A549 (cell line): ENCODE measurements at regions not wholly inside any gene's neighbourhood (a gene's known extent, or its start where the extent isn't known, plus 50 kb on each side); places are given as distances from the start of the nearest gene placed in this dataset.

ENCODE experiments used
- ATAC-seq, 2 experiments: fragments of 200-7000 bp in 1 of 2; fragments of >200 bp in 1 of 2; cut with Nextera tagmentation in 1 of 2; cut with Tn5 transposase in 1 of 2; 3 replicates each; pipeline versions ENCODE4 v1.8.0 to v1.9.1; 2018 to 2020; ENCODE audit warnings: mild to moderate bottlenecking in 1 of 2, moderate library complexity in 1 of 2
- CTCF ChIA-PET: fragments of 300-600 bp; sonication (Branson Sonifier 250); formaldehyde crosslinking; extraction: SDS; loops from one replicate; lab custom pipeline; 2021; ENCODE audit warnings: antibody characterized with exemption, inconsistent platforms; lab: Yijun Ruan, JAX
- POLR2A ChIA-PET: fragments of 350-600 bp; formaldehyde crosslinking; extraction: SDS; loops from one replicate; lab custom pipeline; 2021; ENCODE audit warnings: antibody characterized with exemption, inconsistent platforms; lab: Yijun Ruan, JAX
- DNase-seq, 2 experiments: peaks; one replicate each; pipeline versions ENCODE4 v3.0.0 to v3.0.0-alpha.2; 2011 to 2016; ENCODE audit warnings: low read depth in 1 of 2, low spot score in 1 of 2
- FAIRE-seq: peaks from 2 replicates; lab custom pipeline; 2011; peaks lifted over from hg19 to GRCh38; lab: Jason Lieb, UNC
- H3K27ac ChIP-seq, 2 experiments: fragments of >200 bp; sonication (Bioruptor Twin); formaldehyde crosslinking; 3 replicates each; pipeline ENCODE4 v1.5.1; 2016 to 2017
- H3K4me1 ChIP-seq: fragments of >200 bp; sonication (Bioruptor Twin); formaldehyde crosslinking; 3 replicates; pipeline ENCODE4 v1.6.1; 2016
- H3K4me2 ChIP-seq: fragments of >200 bp; sonication (Bioruptor Twin); formaldehyde crosslinking; 3 replicates; pipeline ENCODE4 v1.6.1; 2016
- H3K4me3 ChIP-seq: fragments of >200 bp; sonication (Bioruptor Twin); formaldehyde crosslinking; 3 replicates; pipeline ENCODE4 v1.5.1; 2016
- H3K9me3 ChIP-seq: fragments of >200 bp; sonication (Bioruptor Twin); formaldehyde crosslinking; 3 replicates; pipeline ENCODE4 v1.6.1; 2016
- CBX2 ChIP-seq: fragments of 200-600 bp; sonication (generic); IDR thresholded peaks from 2 replicates; pipeline ENCODE4 v1.6.1; 2016; ENCODE audit warnings: low read depth, mild to moderate bottlenecking, borderline replicate concordance
- CEBPB ChIP-seq, 2 experiments: fragments of >200 bp in 1 of 2; sonication (Bioruptor Twin) in 1 of 2; formaldehyde crosslinking in 1 of 2; IDR thresholded peaks; 2 replicates each; pipeline ENCODE4 v1.6.1; 2012 to 2016
- EHF ChIP-seq: fragments of 250-450 bp; sonication (Bioruptor Pico); IDR thresholded peaks from 2 replicates; pipeline ENCODE4 v1.5.0; 2020; ENCODE audit warnings: mild to moderate bottlenecking
- EP300 ChIP-seq, 2 experiments: fragments of >200 bp; sonication (Bioruptor Twin); formaldehyde crosslinking; IDR thresholded peaks; 2 replicates in 1 of 2; 3 replicates in 1 of 2; pipeline ENCODE4 v1.6.1; 2016 to 2017
- FOSL2 ChIP-seq, 2 experiments: fragments of 450-650 bp in 1 of 2; fragments of >200 bp in 1 of 2; sonication (Bioruptor Twin) in 1 of 2; formaldehyde crosslinking; IDR thresholded peaks; 2 replicates each; pipeline versions ENCODE4 v1.5.0 to v1.6.1; 2016 to 2020; ENCODE audit warnings: mild to moderate bottlenecking in 1 of 2, moderate library complexity in 1 of 2
- HOXA7 ChIP-seq: fragments of 250-450 bp; sonication (Bioruptor Pico); IDR thresholded peaks from 2 replicates; pipeline ENCODE4 v1.5.0; 2020; ENCODE audit warnings: mild to moderate bottlenecking, moderate library complexity
- HOXB5 ChIP-seq: fragments of 250-450 bp; sonication (Bioruptor Pico); IDR thresholded peaks from 2 replicates; pipeline ENCODE4 v1.5.0; 2020; ENCODE audit warnings: mild to moderate bottlenecking, moderate library complexity
- JUN ChIP-seq, 2 experiments: fragments of >200 bp; sonication (Bioruptor Twin); formaldehyde crosslinking; IDR thresholded peaks; 2 replicates in 1 of 2; 3 replicates in 1 of 2; pipeline ENCODE4 v1.6.1; 2016 to 2017
- JUNB ChIP-seq: fragments of >200 bp; sonication (Bioruptor Twin); formaldehyde crosslinking; IDR thresholded peaks from 2 replicates; pipeline ENCODE4 v1.6.1; 2016
- KDM1A ChIP-seq: fragments of 200-600 bp; sonication (generic); IDR thresholded peaks from 2 replicates; pipeline ENCODE4 v1.6.1; 2016; ENCODE audit warnings: low read depth, mild to moderate bottlenecking
- MAZ ChIP-seq: fragments of 150-350 bp; IDR thresholded peaks from 2 replicates; pipeline ENCODE4 v1.6.1; 2014; ENCODE audit warnings: antibody characterized with exemption, low read depth, low read length, borderline replicate concordance
- MYC ChIP-seq: IDR thresholded peaks from 2 replicates; pipeline ENCODE4 v1.6.1; 2012; ENCODE audit warnings: mild to moderate bottlenecking, inconsistent platforms, low read length, improper control_type of control experiment, borderline replicate concordance
- NFE2L2 ChIP-seq: fragments of 150-350 bp; conservative IDR thresholded peaks from 2 replicates; pipeline ENCODE4 v1.6.1; 2014; ENCODE audit warnings: low read length
- NPAS2 ChIP-seq: fragments of 250-450 bp; sonication (Bioruptor Pico); IDR thresholded peaks from 2 replicates; pipeline ENCODE4 v1.8.0; 2022; ENCODE audit warnings: mild to moderate bottlenecking, moderate library complexity, borderline replicate concordance
- NR3C1 ChIP-seq: fragments of >200 bp; sonication (Bioruptor Twin); formaldehyde crosslinking; IDR thresholded peaks from 3 replicates; pipeline ENCODE4 v1.6.1; 2017
- PHF8 ChIP-seq: fragments of 200-600 bp; sonication (generic); IDR thresholded peaks from 2 replicates; pipeline ENCODE4 v1.6.1; 2016; ENCODE audit warnings: low read depth, mild to moderate bottlenecking, antibody characterized with exemption, moderate library complexity, borderline replicate concordance
- POLR2A ChIP-seq: IDR thresholded peaks from 2 replicates; pipeline ENCODE4 v1.6.1; 2012; ENCODE audit warnings: mild to moderate bottlenecking, low read length
- POLR2AphosphoS2 ChIP-seq: conservative IDR thresholded peaks from 2 replicates; pipeline ENCODE4 v1.6.1; 2012; ENCODE audit warnings: low read length, improper control_type of control experiment, inconsistent platforms
- RCOR1 ChIP-seq: fragments of 150-350 bp; IDR thresholded peaks from 2 replicates; pipeline ENCODE4 v1.6.1; 2014; ENCODE audit warnings: antibody characterized with exemption, low read length, low read depth
- RFX5 ChIP-seq: fragments of 450-650 bp; IDR thresholded peaks from 2 replicates; pipeline ENCODE4 v1.7.1; 2014; ENCODE audit warnings: antibody characterized with exemption, mild to moderate bottlenecking, moderate library complexity
- RNF2 ChIP-seq: fragments of 200-600 bp; sonication (generic); IDR thresholded peaks from 2 replicates; pipeline ENCODE4 v1.6.1; 2016; ENCODE audit warnings: low read depth, mild to moderate bottlenecking, antibody characterized with exemption, moderate library complexity, borderline replicate concordance
- SMC3 ChIP-seq: fragments of >200 bp; sonication (Bioruptor Twin); formaldehyde crosslinking; IDR thresholded peaks from 3 replicates; pipeline ENCODE4 v1.6.1; 2018; ENCODE audit warnings: inconsistent platforms
- ZNF302 ChIP-seq: fragments of 250-450 bp; sonication (Bioruptor Pico); IDR thresholded peaks from 2 replicates; pipeline ENCODE4 v1.9.0; 2021; ENCODE audit warnings: inconsistent platforms, mild to moderate bottlenecking, moderate library complexity
- WGBS: methylation state at CpG from one replicate; pipeline ENCODE4 v1.1.6; 2017; ENCODE audit errors: missing lambda C conversion rate; 5-methylcytosine and 5-hydroxymethylcytosine counted together
- TF ChIP-seq, protein P1 (sequence below): fragments of 250-450 bp; sonication (Bioruptor Pico); IDR thresholded peaks from 2 replicates; pipeline ENCODE4 v1.5.0; 2021; ENCODE audit warnings: mild to moderate bottlenecking, moderate library complexity, borderline replicate concordance
- TF ChIP-seq, protein P2 (sequence below): IDR thresholded peaks from 2 replicates; pipeline ENCODE4 v1.6.1; 2012
- TF ChIP-seq, protein P3 (sequence below): fragments of 250-450 bp; sonication (Bioruptor Pico); IDR thresholded peaks from 2 replicates; pipeline ENCODE4 v1.5.0; 2020; ENCODE audit warnings: low read depth, mild to moderate bottlenecking, moderate library complexity
- TF ChIP-seq, protein P4 (sequence below): fragments of >200 bp; sonication (Bioruptor Twin); formaldehyde crosslinking; IDR thresholded peaks from 2 replicates; pipeline ENCODE4 v1.6.1; 2016

DNA sequence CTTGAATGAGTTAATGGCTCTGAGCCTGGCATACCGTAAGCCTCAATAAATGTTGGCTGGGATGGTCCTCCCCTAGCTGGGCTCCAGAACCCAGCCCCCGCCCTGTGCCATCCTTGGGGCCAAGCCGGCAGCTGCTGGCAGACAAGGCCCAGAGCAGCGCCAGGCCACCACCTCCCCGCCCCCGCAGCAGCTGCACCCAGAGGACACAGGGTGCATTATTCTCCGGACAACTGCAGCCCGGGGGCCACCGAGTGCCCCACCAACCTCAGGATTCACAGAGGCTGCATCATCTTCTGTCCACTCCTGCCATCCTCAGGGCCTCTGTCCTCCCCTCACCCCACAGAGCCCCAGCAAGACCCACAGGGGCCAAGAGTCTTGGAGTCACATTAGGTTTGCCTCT, 92.7 kb downstream of the NCOR2 start:
- TF ChIP-seq MYC, result no peak
- no peak for TF ChIP-seq PHF8
- no peak for TF ChIP-seq KDM1A
- TF ChIP-seq, protein P1, sequence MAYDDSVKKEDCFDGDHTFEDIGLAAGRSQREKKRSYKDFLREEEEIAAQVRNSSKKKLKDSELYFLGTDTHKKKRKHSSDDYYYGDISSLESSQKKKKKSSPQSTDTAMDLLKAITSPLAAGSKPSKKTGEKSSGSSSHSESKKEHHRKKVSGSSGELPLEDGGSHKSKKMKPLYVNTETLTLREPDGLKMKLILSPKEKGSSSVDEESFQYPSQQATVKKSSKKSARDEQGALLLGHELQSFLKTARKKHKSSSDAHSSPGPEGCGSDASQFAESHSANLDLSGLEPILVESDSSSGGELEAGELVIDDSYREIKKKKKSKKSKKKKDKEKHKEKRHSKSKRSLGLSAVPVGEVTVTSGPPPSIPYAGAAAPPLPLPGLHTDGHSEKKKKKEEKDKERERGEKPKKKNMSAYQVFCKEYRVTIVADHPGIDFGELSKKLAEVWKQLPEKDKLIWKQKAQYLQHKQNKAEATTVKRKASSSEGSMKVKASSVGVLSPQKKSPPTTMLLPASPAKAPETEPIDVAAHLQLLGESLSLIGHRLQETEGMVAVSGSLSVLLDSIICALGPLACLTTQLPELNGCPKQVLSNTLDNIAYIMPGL (CRISPR knock-in tag), result no peak
- no peak for TF ChIP-seq JUNB
- no peak for TF ChIP-seq HOXB5 (CRISPR knock-in tag)
- no peak for TF ChIP-seq RNF2
- no peak for TF ChIP-seq MAZ
- no peak for TF ChIP-seq HOXA7 (CRISPR knock-in tag)
- no peak for TF ChIP-seq EHF (CRISPR knock-in tag)
- no peak for TF ChIP-seq RFX5
- no peak for TF ChIP-seq NFE2L2
- TF ChIP-seq EP300 (IDR thresholded peaks at IDR 0.05), result no peak
- TF ChIP-seq, protein P2, sequence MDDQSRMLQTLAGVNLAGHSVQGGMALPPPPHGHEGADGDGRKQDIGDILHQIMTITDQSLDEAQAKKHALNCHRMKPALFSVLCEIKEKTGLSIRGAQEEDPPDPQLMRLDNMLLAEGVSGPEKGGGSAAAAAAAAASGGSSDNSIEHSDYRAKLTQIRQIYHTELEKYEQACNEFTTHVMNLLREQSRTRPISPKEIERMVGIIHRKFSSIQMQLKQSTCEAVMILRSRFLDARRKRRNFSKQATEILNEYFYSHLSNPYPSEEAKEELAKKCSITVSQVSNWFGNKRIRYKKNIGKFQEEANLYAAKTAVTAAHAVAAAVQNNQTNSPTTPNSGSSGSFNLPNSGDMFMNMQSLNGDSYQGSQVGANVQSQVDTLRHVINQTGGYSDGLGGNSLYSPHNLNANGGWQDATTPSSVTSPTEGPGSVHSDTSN, result no peak
- TF ChIP-seq RCOR1, result no peak
- TF ChIP-seq NPAS2 (CRISPR knock-in tag), result no peak
- no peak overlapping the region for H3K27ac ChIP-seq
- peaks cover 39% of the 10 kb centered on the region for H3K9me3 ChIP-seq
- FAIRE-seq, result no peak
- H3K4me1 ChIP-seq, result peaks cover 2% of the 10 kb centered on the region
- no peak for DNase-seq
- no peak overlapping the region for H3K4me2 ChIP-seq
- ATAC-seq, result no peak
- ChIA-PET CTCF (interaction anchor here (1.0 kb wide), 2 partner anchors 10 to 297 kb away, joined by 3 to 4 read pairs; no protein-coding TSS in a partner anchor), POLR2A (no interaction called here)
- WGBS, result 93% methylated on average over 7 of the region's 9 CpGs
- H3K4me3 ChIP-seq, result no peak overlapping the region

DNA sequence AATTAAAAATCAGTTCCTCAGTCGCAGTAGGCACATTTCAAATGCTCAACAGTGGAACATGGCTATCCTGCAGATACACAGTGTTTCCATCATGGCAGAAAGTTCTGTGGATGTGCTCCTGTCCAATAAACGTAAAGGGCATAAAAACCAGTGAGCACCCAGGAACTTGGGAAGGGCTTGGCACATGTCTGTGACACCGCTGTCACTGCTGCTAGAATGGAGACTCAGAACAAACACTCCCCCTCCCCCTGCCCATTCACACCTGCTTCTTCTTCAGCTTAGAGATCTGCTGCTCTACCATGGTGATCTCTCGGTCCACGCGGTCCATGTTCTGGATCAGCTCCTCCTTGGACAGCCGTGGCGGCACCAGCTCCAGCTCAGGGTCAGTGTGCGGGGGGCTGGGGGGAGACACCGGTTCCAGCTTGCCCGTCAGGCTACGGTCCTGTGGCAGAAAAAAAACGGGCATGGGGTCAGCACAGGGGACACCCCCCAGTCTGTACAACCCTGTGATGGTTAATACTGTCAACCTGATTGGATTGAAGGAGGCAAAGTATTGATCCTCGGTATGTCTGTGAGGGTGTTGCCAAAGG, 94.6 kb downstream of the NCOR2 start:
- DNase-seq (no peak), FAIRE-seq (no peak), ATAC-seq (no peak)
- CTCF ChIA-PET, result interaction anchor here (1.4 to 1.7 kb wide), 2 partner anchors 13 to 299 kb away, joined by 3 to 4 read pairs; no protein-coding TSS in a partner anchor
- POLR2A ChIA-PET, result no interaction called here
- WGBS, result 86% methylated on average over 14 of the region's 14 CpGs
- Histone ChIP-seq H3K9me3 (peaks cover 48% of the 10 kb centered on the region), H3K27ac (no peak overlapping the region), H3K4me2 (no peak overlapping the region), H3K4me3 (no peak overlapping the region), H3K4me1 (no peaks in the 10 kb centered on the region)
- TF ChIP-seq POLR2AphosphoS2 (no peak), JUN (IDR thresholded peaks at IDR 0.05) (no peak), EHF (CRISPR knock-in tag) (no peak), CBX2 (no peak), RFX5 (no peak), FOSL2 (IDR thresholded peaks at IDR 0.05) (no peak), FOSL2 (CRISPR knock-in tag; IDR thresholded peaks at IDR 0.05) (no peak), ZNF302 (no peak), PHF8 (no peak), POLR2A (no peak), SMC3 (no peak), CEBPB (IDR thresholded peaks at IDR 0.05) (no peak), NFE2L2 (no peak), NR3C1 (no peak)
- TF ChIP-seq, protein P3, sequence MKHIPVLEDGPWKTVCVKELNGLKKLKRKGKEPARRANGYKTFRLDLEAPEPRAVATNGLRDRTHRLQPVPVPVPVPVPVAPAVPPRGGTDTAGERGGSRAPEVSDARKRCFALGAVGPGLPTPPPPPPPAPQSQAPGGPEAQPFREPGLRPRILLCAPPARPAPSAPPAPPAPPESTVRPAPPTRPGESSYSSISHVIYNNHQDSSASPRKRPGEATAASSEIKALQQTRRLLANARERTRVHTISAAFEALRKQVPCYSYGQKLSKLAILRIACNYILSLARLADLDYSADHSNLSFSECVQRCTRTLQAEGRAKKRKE (CRISPR knock-in tag), result no peak
- TF ChIP-seq, protein P4, sequence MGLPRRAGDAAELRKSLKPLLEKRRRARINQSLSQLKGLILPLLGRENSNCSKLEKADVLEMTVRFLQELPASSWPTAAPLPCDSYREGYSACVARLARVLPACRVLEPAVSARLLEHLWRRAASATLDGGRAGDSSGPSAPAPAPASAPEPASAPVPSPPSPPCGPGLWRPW, result no peak
- TF ChIP-seq, protein P2, result no peak
- TF ChIP-seq, protein P1 (CRISPR knock-in tag), result no peak
